Hepatocyte (in vitro differentiated cells): ENCODE measurements at regions not wholly inside any gene's neighbourhood (a gene's known extent, or its start where the extent isn't known, plus 50 kb on each side); places are given as distances from the start of the nearest gene placed in this dataset.
A peak's percentile ranks its signal among the peaks of the same experiment; 100 is the strongest.

ENCODE experiments used
- DNase-seq: peaks from one replicate; pipeline ENCODE4 v3.0.0-alpha.2; 2016; ENCODE audit warnings: low spot score
- H2AFZ ChIP-seq: fragments of 200-600 bp; sonication (generic); 2 replicates; pipeline ENCODE4 v1.6.0; 2016; ENCODE audit warnings: antibody characterized with exemption, mild to moderate bottlenecking
- H3K27ac ChIP-seq: fragments of 200-600 bp; sonication (generic); 2 replicates; pipeline ENCODE4 v1.5.1; 2016; ENCODE audit warnings: mild to moderate bottlenecking
- H3K27me3 ChIP-seq: fragments of 200-600 bp; sonication (generic); 2 replicates; pipeline ENCODE4 v1.6.1; 2016
- H3K36me3 ChIP-seq: fragments of 200-600 bp; sonication (generic); replicated peaks from 2 replicates; pipeline ENCODE4 v1.5.1; 2016; ENCODE audit warnings: low read depth; ENCODE audit not compliant: insufficient read depth
- H3K4me1 ChIP-seq: fragments of 200-600 bp; sonication (generic); 2 replicates; pipeline ENCODE4 v1.5.1; 2016; ENCODE audit warnings: mild to moderate bottlenecking, moderate library complexity; ENCODE audit not compliant: insufficient read depth
- H3K4me2 ChIP-seq: fragments of 200-600 bp; sonication (generic); 2 replicates; pipeline ENCODE4 v1.6.0; 2016
- H3K4me3 ChIP-seq: fragments of 200-600 bp; sonication (generic); 2 replicates; pipeline ENCODE4 v1.5.1; 2016; ENCODE audit warnings: mild to moderate bottlenecking
- H3K79me2 ChIP-seq: fragments of 200-600 bp; sonication (generic); 2 replicates; pipeline ENCODE4 v1.6.0; 2017; ENCODE audit warnings: mild to moderate bottlenecking
- H3K9me2 ChIP-seq: fragments of 200-600 bp; sonication (generic); replicated peaks from 2 replicates; pipeline ENCODE4 v1.6.0; 2017; ENCODE audit warnings: mild to moderate bottlenecking; ENCODE audit not compliant: insufficient read depth
- H3K9me3 ChIP-seq: fragments of 200-600 bp; sonication (generic); 2 replicates; pipeline ENCODE4 v1.5.1; 2016; ENCODE audit warnings: low read depth, mild to moderate bottlenecking
- H4K20me1 ChIP-seq: fragments of 200-600 bp; sonication (generic); 2 replicates; pipeline ENCODE4 v1.6.0; 2016; ENCODE audit warnings: mild to moderate bottlenecking; ENCODE audit not compliant: insufficient read depth, poor library complexity, severe bottlenecking
- EZH2 ChIP-seq: fragments of 200-600 bp; sonication (generic); IDR thresholded peaks from 2 replicates; pipeline ENCODE4 v1.6.1; 2016; ENCODE audit warnings: antibody characterized with exemption, mild to moderate bottlenecking, borderline replicate concordance
- EZH2phosphoT487 ChIP-seq: fragments of 200-600 bp; sonication (generic); IDR thresholded peaks from one replicate; pipeline ENCODE4 v1.6.1; 2018; ENCODE audit warnings: antibody characterized with exemption, mild to moderate bottlenecking, low read depth, moderate library complexity; ENCODE audit not compliant: unreplicated experiment, severe bottlenecking
- WGBS: methylation state at CpG from one replicate; pipeline ENCODE4 v1.1.6; 2016; ENCODE audit warnings: low lambda C conversion rate; ENCODE audit errors: missing lambda C conversion rate; 5-methylcytosine and 5-hydroxymethylcytosine counted together
- TF ChIP-seq, protein P1 (sequence below): fragments of 200-600 bp; sonication (generic); IDR thresholded peaks from 2 replicates; pipeline ENCODE4 v1.5.1; 2016; ENCODE audit warnings: antibody characterized with exemption, mild to moderate bottlenecking; ENCODE audit not compliant: poor library complexity

DNA sequence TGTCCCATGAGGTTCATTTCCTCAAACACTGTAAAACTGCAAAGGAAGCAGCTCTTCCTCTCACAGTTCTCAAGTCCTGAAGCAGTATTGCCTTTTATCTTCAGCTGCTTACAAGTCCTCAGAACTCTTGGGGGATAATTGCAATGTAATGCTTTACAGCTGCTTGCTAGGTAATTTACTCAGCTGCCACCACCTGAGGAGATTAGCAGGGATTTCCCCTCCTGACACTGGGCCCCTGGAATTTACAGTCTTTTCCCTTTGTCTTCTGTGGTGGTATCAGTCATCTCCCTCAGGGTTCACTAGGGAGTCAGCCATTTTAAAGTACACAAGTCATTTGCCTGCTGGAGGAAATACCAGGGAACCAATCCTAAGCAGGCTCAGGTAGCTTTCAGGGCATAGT, 754.3 kb upstream of the GRAMD2B start:
- Histone ChIP-seq H4K20me1 (no peaks in the 10 kb centered on the region), H3K9me3 (no peaks in the 10 kb centered on the region), H3K4me3 (no peak overlapping the region), H3K36me3 (no peaks in the 10 kb centered on the region), H3K27me3 (no peaks in the 10 kb centered on the region), H3K9me2 (no peaks in the 10 kb centered on the region), H3K4me1 (no peaks in the 10 kb centered on the region), H3K4me2 (no peak overlapping the region), H2AFZ (no peak overlapping the region), H3K27ac (peak overlapping the region; percentile 81), H3K79me2 (no peaks in the 10 kb centered on the region)
- TF ChIP-seq EZH2phosphoT487 (peak; percentile 74), EZH2 (no peak)
- TF ChIP-seq, protein P1, sequence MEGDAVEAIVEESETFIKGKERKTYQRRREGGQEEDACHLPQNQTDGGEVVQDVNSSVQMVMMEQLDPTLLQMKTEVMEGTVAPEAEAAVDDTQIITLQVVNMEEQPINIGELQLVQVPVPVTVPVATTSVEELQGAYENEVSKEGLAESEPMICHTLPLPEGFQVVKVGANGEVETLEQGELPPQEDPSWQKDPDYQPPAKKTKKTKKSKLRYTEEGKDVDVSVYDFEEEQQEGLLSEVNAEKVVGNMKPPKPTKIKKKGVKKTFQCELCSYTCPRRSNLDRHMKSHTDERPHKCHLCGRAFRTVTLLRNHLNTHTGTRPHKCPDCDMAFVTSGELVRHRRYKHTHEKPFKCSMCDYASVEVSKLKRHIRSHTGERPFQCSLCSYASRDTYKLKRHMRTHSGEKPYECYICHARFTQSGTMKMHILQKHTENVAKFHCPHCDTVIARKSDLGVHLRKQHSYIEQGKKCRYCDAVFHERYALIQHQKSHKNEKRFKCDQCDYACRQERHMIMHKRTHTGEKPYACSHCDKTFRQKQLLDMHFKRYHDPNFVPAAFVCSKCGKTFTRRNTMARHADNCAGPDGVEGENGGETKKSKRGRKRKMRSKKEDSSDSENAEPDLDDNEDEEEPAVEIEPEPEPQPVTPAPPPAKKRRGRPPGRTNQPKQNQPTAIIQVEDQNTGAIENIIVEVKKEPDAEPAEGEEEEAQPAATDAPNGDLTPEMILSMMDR = no peak
- peak; percentile 77 for DNase-seq

GRCh38 chr5:125673359-125673950, 749.8 kb upstream of the GRAMD2B start:
- Histone ChIP-seq H4K20me1 (no peaks in the 10 kb centered on the region), H3K4me3 (no peak overlapping the region), H3K9me2 (no peaks in the 10 kb centered on the region), H3K4me2 (no peak overlapping the region), H2AFZ (no peak overlapping the region), H3K27ac (no peak overlapping the region), H3K9me3 (no peaks in the 10 kb centered on the region), H3K79me2 (no peaks in the 10 kb centered on the region), H3K36me3 (no peaks in the 10 kb centered on the region), H3K4me1 (no peaks in the 10 kb centered on the region), H3K27me3 (no peaks in the 10 kb centered on the region)
- WGBS = 76% methylated on average over 4 of the region's 4 CpGs
- TF ChIP-seq EZH2phosphoT487 = no peak
- TF ChIP-seq EZH2 = no peak
- TF ChIP-seq, protein P1 = no peak
- DNase-seq = no peak

- H2AFZ ChIP-seq = no peak overlapping the region
- H3K9me3 ChIP-seq = no peaks in the 10 kb centered on the region
- no peaks in the 10 kb centered on the region for H3K9me2 ChIP-seq
- H3K4me1 ChIP-seq = no peaks in the 10 kb centered on the region
- TF ChIP-seq EZH2phosphoT487 (no peak), EZH2 (no peak)
- TF ChIP-seq, protein P1 = no peak
- WGBS = 68% methylated on average over 1 of the region's 1 CpG
- no peak overlapping the region for H3K27ac ChIP-seq
- DNase-seq = no peak
- H3K36me3 ChIP-seq = no peaks in the 10 kb centered on the region
- H3K4me2 ChIP-seq = no peak overlapping the region
- H3K27me3 ChIP-seq = no peaks in the 10 kb centered on the region
- no peaks in the 10 kb centered on the region for H3K79me2 ChIP-seq
- H3K4me3 ChIP-seq = no peak overlapping the region
- H4K20me1 ChIP-seq = no peaks in the 10 kb centered on the region
These were observed 743.7 kb upstream of the GRAMD2B start for GRCh38 chr5:125679522-125679921.

GRCh38 chr5:125683669-125684068, 739.5 kb upstream of the GRAMD2B start:
- Histone ChIP-seq H3K36me3 (no peaks in the 10 kb centered on the region), H3K4me1 (no peaks in the 10 kb centered on the region), H3K4me2 (no peak overlapping the region), H3K79me2 (no peaks in the 10 kb centered on the region), H3K27ac (no peak overlapping the region), H3K4me3 (no peak overlapping the region), H3K27me3 (no peaks in the 10 kb centered on the region), H4K20me1 (no peaks in the 10 kb centered on the region), H3K9me3 (no peaks in the 10 kb centered on the region), H3K9me2 (no peaks in the 10 kb centered on the region), H2AFZ (no peak overlapping the region)
- DNase-seq = no peak
- no peak for TF ChIP-seq EZH2
- TF ChIP-seq, protein P1 = no peak
- no peak for TF ChIP-seq EZH2phosphoT487
